Adipocyte (in vitro differentiated cells): ENCODE measurements at regions not wholly inside any gene's neighbourhood (a gene's known extent, or its start where the extent isn't known, plus 50 kb on each side); places are given as distances from the start of the nearest gene placed in this dataset.

ENCODE experiments used
- DNase-seq: peaks from one replicate; pipeline ENCODE4 v3.0.0-alpha.2; 2015; ENCODE audit warnings: low read depth
- H3K27me3 ChIP-seq: replicated peaks from 2 replicates; pipeline ENCODE4 v1.7.0; 2013; ENCODE audit warnings: mild to moderate bottlenecking, low read length, moderate library complexity; ENCODE audit not compliant: control insufficient read depth, insufficient read depth
- H3K36me3 ChIP-seq: 2 replicates; pipeline ENCODE4 v1.7.0; 2013; ENCODE audit warnings: low read length, mild to moderate bottlenecking, moderate library complexity; ENCODE audit not compliant: control insufficient read depth, insufficient read depth, severe bottlenecking
- H3K4me1 ChIP-seq: 2 replicates; pipeline ENCODE4 v1.7.0; 2013; ENCODE audit warnings: mild to moderate bottlenecking, low read length, moderate library complexity; ENCODE audit not compliant: control insufficient read depth, insufficient read depth
- H3K4me3 ChIP-seq: 2 replicates; pipeline ENCODE4 v1.7.0; 2013; ENCODE audit warnings: mild to moderate bottlenecking, low read length, moderate library complexity
- H3K9ac ChIP-seq: 2 replicates; pipeline ENCODE4 v1.7.0; 2013; ENCODE audit warnings: mild to moderate bottlenecking, low read length, moderate library complexity
- H3K9me3 ChIP-seq: 2 replicates; pipeline ENCODE4 v1.7.0; 2013; ENCODE audit warnings: mild to moderate bottlenecking, low read length, moderate library complexity; ENCODE audit not compliant: control insufficient read depth

DNA sequence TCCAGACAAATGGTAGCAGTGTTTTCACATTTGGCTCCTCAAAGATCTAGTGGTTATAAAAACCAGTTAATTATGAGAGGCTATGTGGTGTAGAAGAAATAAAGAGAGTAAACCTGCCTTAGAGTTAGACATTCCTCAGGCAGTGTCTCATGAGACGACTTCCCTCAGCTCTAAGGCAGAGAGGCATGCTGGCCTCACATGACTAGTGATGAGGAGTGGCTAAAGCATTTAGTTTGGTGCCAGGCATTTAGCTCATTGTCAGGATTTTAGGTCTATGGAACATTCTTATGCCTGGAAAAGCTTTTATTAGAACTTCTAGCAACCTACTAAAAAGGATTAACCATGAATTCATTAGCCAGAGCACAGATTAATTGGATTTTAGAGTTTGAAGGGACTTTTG lies 90.3 kb downstream of the RPRM start:
- Histone ChIP-seq H3K27me3 (no peaks in the 10 kb centered on the region), H3K9ac (no peak overlapping the region), H3K9me3 (peaks cover 3% of the 10 kb centered on the region), H3K4me3 (no peak overlapping the region), H3K4me1 (peaks cover 5% of the 10 kb centered on the region), H3K36me3 (no peaks in the 10 kb centered on the region)
- DNase-seq: no peak

GRCh38 chr2:153387203-153387602 lies 91.4 kb downstream of the RPRM start:
- no peak overlapping the region for H3K9ac ChIP-seq
- no peak for DNase-seq
- H3K9me3 ChIP-seq: no peaks in the 10 kb centered on the region
- H3K4me3 ChIP-seq: no peak overlapping the region
- no peaks in the 10 kb centered on the region for H3K27me3 ChIP-seq
- H3K4me1 ChIP-seq: peaks cover 5% of the 10 kb centered on the region
- H3K36me3 ChIP-seq: no peaks in the 10 kb centered on the region

GRCh38 chr2:153386481-153386897 lies 92.1 kb downstream of the RPRM start:
- Histone ChIP-seq H3K4me3 (no peak overlapping the region), H3K36me3 (no peaks in the 10 kb centered on the region), H3K4me1 (peaks cover 5% of the 10 kb centered on the region), H3K27me3 (no peaks in the 10 kb centered on the region), H3K9me3 (no peaks in the 10 kb centered on the region), H3K9ac (no peak overlapping the region)
- DNase-seq: no peak

DNA sequence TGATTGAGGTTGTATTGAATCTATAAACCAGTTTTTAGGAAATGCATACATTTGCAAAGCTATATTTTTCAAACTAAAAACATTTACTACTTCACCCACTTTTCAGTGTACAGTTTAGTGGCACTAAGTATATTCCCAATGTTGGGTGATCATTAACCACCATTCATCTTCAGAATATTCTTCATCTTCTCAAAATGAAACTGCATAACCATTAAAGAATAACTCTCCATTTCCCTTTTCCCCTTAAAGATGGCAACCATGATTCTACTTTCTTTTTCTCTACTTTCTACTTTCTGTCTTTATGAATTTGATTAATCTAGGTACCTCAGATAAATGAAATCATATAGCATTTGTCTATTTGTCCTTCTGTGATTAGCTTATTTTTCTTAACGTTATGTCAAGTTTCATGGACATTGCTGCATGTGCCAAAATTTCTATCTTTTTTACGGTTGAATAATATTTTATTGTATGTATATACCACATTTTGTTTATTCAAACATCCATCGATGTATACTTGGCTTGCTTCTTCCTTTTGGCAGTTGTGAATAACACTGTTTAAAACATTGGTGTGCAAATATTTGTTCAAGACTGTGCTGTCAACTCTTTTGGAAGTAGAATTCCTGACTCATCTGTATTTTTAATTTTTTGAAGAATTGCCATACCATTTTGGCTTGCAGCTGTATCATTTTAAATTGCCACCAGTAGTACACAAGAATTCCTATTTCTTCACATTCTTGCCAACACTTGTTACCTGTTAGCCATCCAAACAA lies 104.9 kb downstream of the RPRM start:
- Histone ChIP-seq H3K36me3 (no peaks in the 10 kb centered on the region), H3K9ac (no peak overlapping the region), H3K27me3 (no peaks in the 10 kb centered on the region), H3K4me3 (no peak overlapping the region), H3K4me1 (no peaks in the 10 kb centered on the region), H3K9me3 (no peaks in the 10 kb centered on the region)
- no peak for DNase-seq

- Histone ChIP-seq H3K9me3 (no peaks in the 10 kb centered on the region), H3K9ac (no peak overlapping the region), H3K4me1 (no peaks in the 10 kb centered on the region), H3K27me3 (no peaks in the 10 kb centered on the region), H3K4me3 (no peak overlapping the region), H3K36me3 (no peaks in the 10 kb centered on the region)
- DNase-seq: no peak
Measured at GRCh38 chr2:153360239-153360638, 118.3 kb downstream of the RPRM start.

DNA sequence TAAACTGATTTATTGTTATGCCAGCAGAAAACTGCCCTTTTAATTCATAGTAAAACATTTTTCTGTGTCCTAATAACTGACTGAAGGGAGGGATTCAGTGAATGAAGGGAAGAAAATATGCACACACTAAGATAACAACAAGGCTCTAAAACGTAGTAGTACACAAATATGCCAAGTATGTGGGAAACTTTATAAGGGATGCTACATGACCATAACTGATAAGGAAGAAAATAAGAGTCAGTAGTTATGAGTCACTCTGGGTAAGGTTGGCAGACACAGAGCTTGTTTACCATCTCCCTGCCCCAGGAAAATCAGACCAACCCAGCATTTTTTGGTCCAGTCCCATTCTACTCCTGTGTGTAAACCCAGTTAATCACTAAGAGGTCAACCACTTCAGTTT lies 124.2 kb downstream of the RPRM start:
- Histone ChIP-seq H3K9ac (no peak overlapping the region), H3K4me3 (no peak overlapping the region), H3K27me3 (no peaks in the 10 kb centered on the region), H3K9me3 (peaks cover 4% of the 10 kb centered on the region), H3K36me3 (no peaks in the 10 kb centered on the region), H3K4me1 (no peaks in the 10 kb centered on the region)
- DNase-seq: no peak

GRCh38 chr2:153349603-153350002 lies 129.0 kb downstream of the RPRM start:
- Histone ChIP-seq H3K27me3 (no peaks in the 10 kb centered on the region), H3K4me3 (no peak overlapping the region), H3K9me3 (peaks cover 4% of the 10 kb centered on the region), H3K4me1 (no peaks in the 10 kb centered on the region), H3K36me3 (no peaks in the 10 kb centered on the region), H3K9ac (no peak overlapping the region)
- DNase-seq: no peak

DNA sequence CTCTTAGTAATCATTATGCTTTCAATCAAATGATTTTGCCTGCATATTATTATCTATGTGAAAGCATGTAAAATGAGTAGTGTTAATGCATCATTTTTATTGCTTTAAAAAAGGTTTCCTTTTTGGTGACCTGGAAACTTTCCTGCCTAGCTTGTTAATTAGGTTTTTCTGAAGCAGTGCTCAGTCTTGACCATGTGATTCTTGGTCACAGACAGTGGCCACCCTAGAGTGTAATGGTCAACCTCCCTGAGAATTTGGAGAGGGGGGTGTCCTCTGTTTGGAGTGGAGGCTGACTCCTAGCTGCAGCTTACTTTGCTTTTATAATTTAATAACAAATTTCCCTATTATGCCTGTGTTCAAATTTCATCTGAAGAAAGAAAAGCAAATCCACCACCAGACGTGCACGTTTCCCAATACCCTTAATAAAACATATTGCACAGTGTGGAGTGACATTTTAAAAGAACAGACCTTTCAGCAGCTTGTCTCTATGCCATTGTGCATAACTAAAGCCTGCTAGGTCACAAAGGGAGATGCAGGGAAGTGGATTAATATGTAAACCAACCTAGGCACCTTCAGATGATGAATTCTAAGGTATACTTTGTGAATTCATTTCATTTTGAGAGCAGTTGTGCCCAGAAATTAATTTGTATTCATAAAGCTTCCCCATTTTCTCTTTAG lies 130.6 kb downstream of the RPRM start:
- DNase-seq: no peak
- no peaks in the 10 kb centered on the region for H3K36me3 ChIP-seq
- H3K9ac ChIP-seq: no peak overlapping the region
- no peaks in the 10 kb centered on the region for H3K4me1 ChIP-seq
- no peaks in the 10 kb centered on the region for H3K27me3 ChIP-seq
- H3K9me3 ChIP-seq: peaks cover 4% of the 10 kb centered on the region
- no peak overlapping the region for H3K4me3 ChIP-seq

- no peaks in the 10 kb centered on the region for H3K27me3 ChIP-seq
- no peak overlapping the region for H3K4me3 ChIP-seq
- no peaks in the 10 kb centered on the region for H3K9me3 ChIP-seq
- H3K9ac ChIP-seq: no peak overlapping the region
- no peaks in the 10 kb centered on the region for H3K36me3 ChIP-seq
- DNase-seq: no peak
- no peaks in the 10 kb centered on the region for H3K4me1 ChIP-seq
Measured at GRCh38 chr2:153320879-153321278, 157.7 kb downstream of the RPRM start.

DNA sequence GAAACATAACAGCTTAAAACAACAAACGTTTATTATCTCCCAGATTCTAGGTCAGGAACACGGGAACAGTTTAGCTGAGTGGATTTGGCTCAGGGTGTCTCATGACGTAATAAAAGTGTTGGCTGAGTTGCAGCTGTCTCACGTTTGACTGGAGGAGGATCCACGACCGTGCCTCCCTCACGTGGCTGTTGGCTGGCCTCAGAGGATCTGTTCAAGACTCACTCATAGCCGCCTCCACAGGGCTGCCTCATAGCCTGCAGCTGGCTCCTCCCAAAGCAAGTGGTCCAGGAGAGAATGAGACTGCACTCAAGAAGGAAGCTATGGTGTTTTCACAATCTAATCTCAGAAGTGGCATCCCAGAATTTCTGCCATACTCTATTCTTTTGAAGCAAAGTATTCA lies 167.1 kb downstream of the RPRM start:
- Histone ChIP-seq H3K9ac (no peak overlapping the region), H3K27me3 (no peaks in the 10 kb centered on the region), H3K4me1 (no peaks in the 10 kb centered on the region), H3K36me3 (no peaks in the 10 kb centered on the region), H3K4me3 (no peak overlapping the region), H3K9me3 (no peaks in the 10 kb centered on the region)
- DNase-seq: no peak

- H3K36me3 ChIP-seq: no peaks in the 10 kb centered on the region
- no peak for DNase-seq
- no peak overlapping the region for H3K4me3 ChIP-seq
- no peaks in the 10 kb centered on the region for H3K9me3 ChIP-seq
- no peaks in the 10 kb centered on the region for H3K4me1 ChIP-seq
- H3K27me3 ChIP-seq: no peaks in the 10 kb centered on the region
- H3K9ac ChIP-seq: no peak overlapping the region
Measured at GRCh38 chr2:153308466-153308865, 170.1 kb downstream of the RPRM start.
